HG02885 (cell line): ENCODE measurements at regions not wholly inside any gene's neighbourhood (a gene's known extent, or its start where the extent isn't known, plus 50 kb on each side); places are given as distances from the start of the nearest gene placed in this dataset.

Experiments
- ATAC-seq: cut with Tn5 transposase; IDR thresholded peaks from one replicate; pipeline ENCODE4 v1.9.1; 2021; ENCODE audit warnings: mild to moderate bottlenecking; ENCODE audit not compliant: unreplicated experiment, poor library complexity

- ATAC-seq = no peak
These were observed 53.0 kb upstream of the CLDN14 start for GRCh38 chr21:36532769-36533467.

GRCh38 chr21:36533468-36533848 lies 53.5 kb upstream of the CLDN14 start:
- no peak for ATAC-seq

- no peak for ATAC-seq
These were observed 54.7 kb upstream of the CLDN14 start for GRCh38 chr21:36534656-36535055.

- peak; percentile 73 for ATAC-seq
These were observed 55.8 kb upstream of the CLDN14 start for GRCh38 chr21:36535618-36536241.

- no peak for ATAC-seq
These were observed 58.8 kb upstream of the CLDN14 start for GRCh38 chr21:36538761-36539160.

GRCh38 chr21:36539434-36540150 lies 59.7 kb upstream of the CLDN14 start:
- no peak for ATAC-seq

- ATAC-seq = no peak
These were observed 60.8 kb upstream of the CLDN14 start for GRCh38 chr21:36540700-36541099.

- no peak for ATAC-seq
These were observed 61.8 kb upstream of the CLDN14 start for GRCh38 chr21:36541721-36542139.

GRCh38 chr21:36542312-36543101 lies 62.6 kb upstream of the CLDN14 start:
- peak; percentile 76 for ATAC-seq

- no peak for ATAC-seq
These were observed 64.0 kb upstream of the CLDN14 start for GRCh38 chr21:36543924-36544323.

- ATAC-seq = no peak
These were observed 64.6 kb upstream of the CLDN14 start for GRCh38 chr21:36544545-36544944.

- no peak for ATAC-seq
These were observed 66.0 kb upstream of the CLDN14 start for GRCh38 chr21:36545776-36546511.

- no peak for ATAC-seq
These were observed 67.5 kb upstream of the CLDN14 start for GRCh38 chr21:36547464-36547863.

- ATAC-seq = no peak
These were observed 68.9 kb upstream of the CLDN14 start for GRCh38 chr21:36548866-36549265.

- ATAC-seq = no peak
These were observed 69.5 kb upstream of the CLDN14 start for GRCh38 chr21:36549470-36549869.

- no peak for ATAC-seq
These were observed 70.8 kb upstream of the CLDN14 start for GRCh38 chr21:36550761-36551160.

- ATAC-seq = no peak
These were observed 71.4 kb upstream of the CLDN14 start for GRCh38 chr21:36551321-36551720.

GRCh38 chr21:36551731-36552433 lies 72.0 kb upstream of the CLDN14 start:
- ATAC-seq = no peak

GRCh38 chr21:36552434-36552785 lies 72.5 kb upstream of the CLDN14 start:
- ATAC-seq = no peak

- ATAC-seq = no peak
These were observed 73.5 kb upstream of the CLDN14 start for GRCh38 chr21:36553406-36553805.
